Stomach (tissue), 4 donors: ENCODE measurements at regions not wholly inside any gene's neighbourhood (a gene's known extent, or its start where the extent isn't known, plus 50 kb on each side); places are given as distances from the start of the nearest gene placed in this dataset.

Source experiments
- CTCF ChIP-seq, 7 experiments: fragments of 450-650 bp in 4 of 7; fragments of 200-600 bp in 3 of 7; sonication (generic) in 3 of 7; IDR thresholded peaks; one replicate each; pipeline ENCODE4 v1.5.1; 2016 to 2019; ENCODE audit warnings: antibody characterized with exemption in 7 of 7, control low read depth in 2 of 7, mild to moderate bottlenecking in 1 of 7
- POLR2A ChIP-seq, 4 donors: fragments of 450-650 bp; IDR thresholded peaks; one replicate each; pipeline ENCODE4 v1.6.1; 2016; ENCODE audit warnings: antibody characterized with exemption in 4 of 4, control low read depth in 2 of 4, mild to moderate bottlenecking in 1 of 4, moderate library complexity in 1 of 4
- POLR2AphosphoS5 ChIP-seq, 3 donors: sonication (generic); formaldehyde crosslinking; IDR thresholded peaks; one replicate each; pipeline ENCODE4 v1.6.1; 2016; ENCODE audit warnings: antibody characterized with exemption in 3 of 3

GRCh38 chrX:109261279-109261678 lies 220.6 kb downstream of the GUCY2F start:
- TF ChIP-seq CTCF (IDR thresholded peaks at IDR 0.05): no peak
- TF ChIP-seq POLR2AphosphoS5 (IDR thresholded peaks at IDR 0.05): no peak
- TF ChIP-seq POLR2A (IDR thresholded peaks at IDR 0.05): no peak
